Coronary artery (tissue), 2 donors: ENCODE measurements at regions not wholly inside any gene's neighbourhood (a gene's known extent, or its start where the extent isn't known, plus 50 kb on each side); places are given as distances from the start of the nearest gene placed in this dataset.

ENCODE experiments used
- DNase-seq: peaks from one replicate; pipeline ENCODE4 v3.0.0-alpha.2; 2017; ENCODE audit warnings: low spot score
- H3K27ac ChIP-seq, 2 donors: fragments of 200-600 bp; sonication (generic); one replicate each; pipeline ENCODE4 v1.5.1; 2016 to 2019
- H3K4me3 ChIP-seq: fragments of 200-600 bp; sonication (generic); 2 replicates; pipeline ENCODE4 v1.5.1; 2016; ENCODE audit warnings: mild to moderate bottlenecking, moderate library complexity
- CTCF ChIP-seq: fragments of 200-600 bp; sonication (generic); IDR thresholded peaks from one replicate; pipeline ENCODE4 v1.5.1; 2019; ENCODE audit warnings: antibody characterized with exemption

GRCh38 chr4:128697323-128697722 is 112.2 kb upstream of the JADE1 start:
- TF ChIP-seq CTCF = no peak
- no peak for DNase-seq
- no peak overlapping the region for H3K4me3 ChIP-seq
- H3K27ac ChIP-seq = no peak overlapping the region

- Histone ChIP-seq H3K27ac (no peak overlapping the region), H3K4me3 (no peak overlapping the region)
- TF ChIP-seq CTCF = no peak
- no peak for DNase-seq
These were observed 119.5 kb upstream of the JADE1 start for GRCh38 chr4:128690011-128690410.

GRCh38 chr4:128688846-128689437 is 120.6 kb upstream of the JADE1 start:
- no peak for DNase-seq
- no peak for TF ChIP-seq CTCF
- no peak overlapping the region for H3K27ac ChIP-seq

GRCh38 chr4:128688033-128688721 is 121.3 kb upstream of the JADE1 start:
- no peak for DNase-seq
- Histone ChIP-seq H3K27ac (no peak overlapping the region), H3K4me3 (no peak overlapping the region)
- no peak for TF ChIP-seq CTCF

More at GRCh38 chr4:128688846-128689437, 120.6 kb upstream of the JADE1 start:
- H3K4me3 ChIP-seq = no peak overlapping the region

GRCh38 chr4:128686810-128687209 is 122.7 kb upstream of the JADE1 start:
- H3K27ac ChIP-seq = no peak overlapping the region
- TF ChIP-seq CTCF = no peak
- no peak overlapping the region for H3K4me3 ChIP-seq
- DNase-seq = no peak

GRCh38 chr4:128686032-128686465 is 123.5 kb upstream of the JADE1 start:
- Histone ChIP-seq H3K4me3 (no peak overlapping the region), H3K27ac (no peak overlapping the region)
- TF ChIP-seq CTCF = no peak
- no peak for DNase-seq

GRCh38 chr4:128684016-128684415 is 125.5 kb upstream of the JADE1 start:
- no peak for DNase-seq
- TF ChIP-seq CTCF = no peak
- H3K4me3 ChIP-seq = no peak overlapping the region
- no peak overlapping the region for H3K27ac ChIP-seq
